ENCODE measurements at regions not wholly inside any gene's neighbourhood (a gene's known extent, or its start where the extent isn't known, plus 50 kb on each side); places are given as distances from the start of the nearest gene placed in this dataset.

- TF ChIP-seq EZH2 (IDR thresholded peaks at IDR 0.05; ENCODE audit: borderline replicate concordance) (no peak), EZH2phosphoT487 (IDR thresholded peaks at IDR 0.05; ENCODE audit: low read depth, severe bottlenecking, unreplicated experiment) (peak; percentile 82), CTCF (IDR thresholded peaks at IDR 0.05; ENCODE audit: poor library complexity) (no peak)
Measured at GRCh38 chr21:27168084-27168483, 201.2 kb upstream of the ADAMTS5 start.
